Astrocyte of the spinal cord (primary cell): ENCODE measurements at regions not wholly inside any gene's neighbourhood (a gene's known extent, or its start where the extent isn't known, plus 50 kb on each side); places are given as distances from the start of the nearest gene placed in this dataset.

Experiments
- DNase-seq: peaks from one replicate; pipeline ENCODE4 v3.0.0; 2011; ENCODE audit warnings: low read depth, low spot score
- H3K4me3 ChIP-seq: 2 replicates; pipeline ENCODE4 v1.5.1; 2011; ENCODE audit warnings: low read depth, mild to moderate bottlenecking, low read length, moderate library complexity
- in situ Hi-C: cut with HindIII; loops from 2 replicates; pipeline ENCODE4 v1.10.0; 2017; ENCODE audit warnings: low sequenced_read_pairs
- TF ChIP-seq, protein P1 (sequence below): IDR thresholded peaks from 2 replicates; pipeline ENCODE4 v1.5.1; 2012; ENCODE audit warnings: low read depth, mild to moderate bottlenecking, low read length, inconsistent platforms

DNA sequence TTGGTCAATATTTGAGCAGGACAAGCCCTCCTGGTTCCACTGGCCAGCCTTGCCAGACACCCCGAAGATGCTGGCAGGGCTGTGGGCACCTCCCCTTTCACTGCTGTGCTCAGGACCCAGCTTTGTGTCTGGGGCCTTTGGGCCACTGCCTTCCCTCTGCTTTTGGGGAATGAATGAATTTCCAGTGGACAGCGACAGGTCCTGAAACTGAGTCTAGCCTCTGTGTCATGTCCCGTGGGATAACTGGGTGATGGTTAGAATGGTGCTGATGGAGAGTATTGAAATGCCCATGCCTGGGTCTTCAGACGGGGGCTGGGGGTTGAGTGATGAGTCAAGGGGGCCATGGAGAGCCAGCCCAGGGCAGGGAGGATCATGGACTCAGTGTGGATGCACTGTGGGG, 135.8 kb downstream of the FOXL1 start:
- TF ChIP-seq, protein P1, sequence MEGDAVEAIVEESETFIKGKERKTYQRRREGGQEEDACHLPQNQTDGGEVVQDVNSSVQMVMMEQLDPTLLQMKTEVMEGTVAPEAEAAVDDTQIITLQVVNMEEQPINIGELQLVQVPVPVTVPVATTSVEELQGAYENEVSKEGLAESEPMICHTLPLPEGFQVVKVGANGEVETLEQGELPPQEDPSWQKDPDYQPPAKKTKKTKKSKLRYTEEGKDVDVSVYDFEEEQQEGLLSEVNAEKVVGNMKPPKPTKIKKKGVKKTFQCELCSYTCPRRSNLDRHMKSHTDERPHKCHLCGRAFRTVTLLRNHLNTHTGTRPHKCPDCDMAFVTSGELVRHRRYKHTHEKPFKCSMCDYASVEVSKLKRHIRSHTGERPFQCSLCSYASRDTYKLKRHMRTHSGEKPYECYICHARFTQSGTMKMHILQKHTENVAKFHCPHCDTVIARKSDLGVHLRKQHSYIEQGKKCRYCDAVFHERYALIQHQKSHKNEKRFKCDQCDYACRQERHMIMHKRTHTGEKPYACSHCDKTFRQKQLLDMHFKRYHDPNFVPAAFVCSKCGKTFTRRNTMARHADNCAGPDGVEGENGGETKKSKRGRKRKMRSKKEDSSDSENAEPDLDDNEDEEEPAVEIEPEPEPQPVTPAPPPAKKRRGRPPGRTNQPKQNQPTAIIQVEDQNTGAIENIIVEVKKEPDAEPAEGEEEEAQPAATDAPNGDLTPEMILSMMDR, result no peak
- no peak for DNase-seq
- in situ Hi-C loops, result no loop called here
- H3K4me3 ChIP-seq, result no peak overlapping the region

DNA sequence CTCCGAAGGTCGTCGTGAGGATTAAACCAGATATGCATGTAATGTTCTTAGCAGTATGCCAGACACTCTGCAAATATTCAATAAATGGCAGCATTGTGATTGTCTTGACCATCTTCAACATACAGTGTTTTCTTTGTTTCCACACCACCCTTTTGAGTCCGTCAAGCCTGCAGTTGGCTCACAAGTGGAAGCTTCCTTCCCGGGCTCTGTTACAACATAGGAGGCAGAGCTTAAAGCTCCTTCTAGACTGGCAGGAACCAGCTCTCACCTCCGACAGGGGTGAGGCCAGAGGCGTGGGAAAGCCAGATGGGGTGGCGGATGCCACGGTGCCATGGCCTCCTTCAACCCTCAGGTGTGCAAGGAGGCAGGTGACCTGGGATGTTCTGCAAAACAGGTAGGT, 138.3 kb downstream of the FOXL1 start:
- in situ Hi-C loops, result no loop called here
- TF ChIP-seq, protein P1, result no peak
- no peak overlapping the region for H3K4me3 ChIP-seq
- DNase-seq, result no peak

DNA sequence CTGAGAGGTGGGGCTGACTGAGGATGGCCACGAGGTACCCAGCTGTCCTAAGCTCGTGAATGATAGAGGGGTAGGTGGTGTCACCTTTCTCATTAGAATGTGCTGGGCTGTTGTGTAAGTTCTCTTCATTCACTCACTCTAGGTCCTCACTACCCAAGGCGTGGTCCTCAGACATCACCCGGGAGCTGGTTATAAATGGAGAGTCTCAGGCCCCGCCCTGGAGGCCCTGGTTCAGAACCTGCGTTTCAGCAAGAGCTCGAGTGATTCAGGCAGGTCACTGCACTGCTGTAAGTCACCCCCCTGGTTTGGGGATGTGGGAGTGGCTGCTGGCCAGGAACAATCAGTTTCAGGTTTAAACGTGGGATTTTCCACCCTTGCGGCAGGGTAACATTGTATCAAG, 139.8 kb downstream of the FOXL1 start:
- no peak overlapping the region for H3K4me3 ChIP-seq
- in situ Hi-C loops, result no loop called here
- no peak for DNase-seq
- TF ChIP-seq, protein P1, result no peak

DNA sequence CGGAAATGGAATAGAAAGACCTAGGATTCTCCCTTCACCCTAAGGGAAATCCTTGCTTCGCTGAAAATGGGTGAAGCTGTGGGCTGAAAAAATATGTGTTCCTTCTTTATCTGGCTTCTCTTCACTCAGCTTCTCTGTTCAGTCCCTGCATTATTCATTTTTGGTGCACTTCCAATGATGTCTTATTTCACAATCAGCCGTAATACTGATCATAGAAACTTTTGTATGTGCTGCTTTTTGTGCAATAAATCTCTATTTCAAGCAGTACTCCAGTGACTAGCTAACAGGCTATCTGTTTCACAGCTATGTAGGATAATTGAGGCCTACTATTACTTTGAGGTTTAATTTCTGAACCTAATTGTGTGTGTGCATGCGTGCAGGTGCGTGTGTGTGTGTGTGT, 144.6 kb downstream of the FOXL1 start:
- H3K4me3 ChIP-seq, result no peak overlapping the region
- TF ChIP-seq, protein P1, result no peak
- no peak for DNase-seq
- in situ Hi-C loops, result no loop called here

DNA sequence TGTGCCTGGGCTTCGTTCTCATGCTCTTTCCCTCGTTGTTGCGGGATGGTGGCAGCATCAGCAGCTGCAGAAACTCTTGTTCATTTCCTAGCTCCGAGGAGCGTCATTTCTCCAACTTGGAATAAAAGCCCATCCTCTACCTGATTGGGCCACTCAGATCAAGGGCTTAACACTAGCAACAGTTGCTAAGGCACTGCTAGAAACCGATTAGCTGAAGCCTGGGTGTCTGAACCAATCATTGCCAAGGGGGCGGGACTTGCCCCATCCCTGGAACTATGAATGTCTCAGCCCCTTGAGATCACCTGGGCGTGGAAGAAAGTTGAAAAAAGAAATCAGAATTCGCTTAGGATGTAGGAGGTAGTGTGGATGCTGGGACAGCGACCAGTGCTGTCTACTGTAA, 145.3 kb downstream of the FOXL1 start:
- no peak for DNase-seq
- in situ Hi-C loops, result no loop called here
- H3K4me3 ChIP-seq, result no peak overlapping the region
- TF ChIP-seq, protein P1, result no peak

DNA sequence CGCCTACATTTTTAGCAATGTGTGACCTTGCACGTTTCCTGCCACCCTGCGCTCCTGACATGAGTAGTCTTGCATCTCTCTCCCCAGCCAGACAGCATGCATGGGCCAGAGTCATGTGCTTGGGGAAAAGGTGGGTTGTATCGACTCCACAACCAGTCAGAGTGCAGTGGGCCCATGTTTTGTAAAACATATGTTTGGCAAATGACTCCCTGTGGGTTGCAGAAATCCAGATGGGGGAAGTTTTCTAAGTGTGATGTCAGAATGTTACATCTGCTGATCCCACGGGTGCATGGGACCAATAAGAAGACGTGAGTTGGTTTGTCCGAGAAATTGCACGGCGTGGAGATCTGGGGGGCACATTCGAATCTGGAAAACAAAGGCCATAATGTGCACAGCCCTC, 147.1 kb downstream of the FOXL1 start:
- TF ChIP-seq, protein P1, result no peak
- no peak for DNase-seq

DNA sequence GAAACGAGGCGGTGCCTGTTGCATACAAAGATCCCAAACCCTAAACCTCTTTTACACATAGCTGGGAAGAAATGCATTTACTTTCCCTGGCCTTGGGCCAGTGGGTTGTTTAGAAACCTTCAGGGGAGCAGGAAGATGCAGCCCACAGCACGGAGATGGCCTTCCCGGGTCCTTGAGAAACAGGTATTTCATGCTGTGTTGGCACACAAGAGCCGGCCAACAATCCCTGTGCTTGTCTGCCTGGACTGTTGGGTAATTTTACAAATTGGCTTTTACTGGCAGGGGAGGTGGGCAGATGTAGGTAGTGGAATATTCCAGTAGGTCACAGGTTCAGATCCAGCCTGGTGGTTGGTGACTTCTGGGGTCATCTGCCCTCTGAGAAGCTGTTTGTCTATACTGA, 148.0 kb downstream of the FOXL1 start:
- DNase-seq, result no peak
- TF ChIP-seq, protein P1, result no peak
- no peak overlapping the region for H3K4me3 ChIP-seq
- in situ Hi-C loops, result no loop called here

More for the DNA sequence above, 147.1 kb downstream of the FOXL1 start:
- in situ Hi-C loops, result no loop called here
- no peak overlapping the region for H3K4me3 ChIP-seq
